A673 (cell line): ENCODE measurements at regions not wholly inside any gene's neighbourhood (a gene's known extent, or its start where the extent isn't known, plus 50 kb on each side); places are given as distances from the start of the nearest gene placed in this dataset.

ENCODE experiments used
- BruUV-seq: library from RNA; stranded (reverse); fragments of 400-500 nt; replicated peaks from 2 replicates; lab custom pipeline; 2021; lab: Mats Ljungman, UMichigan
- CTCF ChIA-PET: fragments of 300-600 bp; sonication (Branson Sonifier 250); formaldehyde crosslinking; loops from one replicate; lab custom pipeline; 2022; ENCODE audit warnings: antibody characterized with exemption; lab: Charles Lee
- POLR2A ChIA-PET: fragments of 300-600 bp; sonication (Branson Sonifier 250); formaldehyde crosslinking; loops from one replicate; lab custom pipeline; 2022; ENCODE audit warnings: antibody characterized with exemption; ENCODE audit not compliant: low non-redundant PET; lab: Charles Lee
- DNase-seq: peaks from one replicate; pipeline ENCODE4 v3.0.0-alpha.2; 2015; ENCODE audit warnings: low spot score
- H3K27ac ChIP-seq: fragments of 200-600 bp; sonication (generic); 2 replicates; pipeline ENCODE4 v1.5.1; 2016; ENCODE audit warnings: mixed run types, low read depth, mild to moderate bottlenecking, mixed read lengths, antibody characterized with exemption, low read length; ENCODE audit not compliant: poor library complexity, severe bottlenecking
- H3K27me3 ChIP-seq: fragments of 200-600 bp; sonication (generic); replicated peaks from 2 replicates; pipeline ENCODE4 v1.6.1; 2017; ENCODE audit warnings: mixed run types, low read depth, mild to moderate bottlenecking, mixed read lengths, antibody characterized with exemption, low read length; ENCODE audit not compliant: insufficient read depth, poor library complexity
- H3K36me3 ChIP-seq: fragments of 200-600 bp; sonication (generic); 2 replicates; pipeline ENCODE4 v1.6.1; 2016; ENCODE audit warnings: mixed run types, mild to moderate bottlenecking, mixed read lengths, antibody characterized with exemption, low read length; ENCODE audit not compliant: insufficient read depth, poor library complexity, severe bottlenecking
- H3K4me1 ChIP-seq: fragments of 200-600 bp; sonication (generic); 2 replicates; pipeline ENCODE4 v1.6.1; 2017; ENCODE audit warnings: mixed run types, mild to moderate bottlenecking, mixed read lengths, antibody characterized with exemption, low read length; ENCODE audit not compliant: insufficient read depth, poor library complexity, severe bottlenecking
- H3K4me3 ChIP-seq: fragments of 200-600 bp; sonication (generic); 2 replicates; pipeline ENCODE4 v1.5.1; 2016; ENCODE audit warnings: low read depth, mixed run types, mild to moderate bottlenecking, mixed read lengths, low read length; ENCODE audit not compliant: poor library complexity, severe bottlenecking
- H3K9me3 ChIP-seq: fragments of 200-600 bp; sonication (generic); 2 replicates; pipeline ENCODE4 v1.6.1; 2016; ENCODE audit warnings: mixed run types, low read depth, mild to moderate bottlenecking, mixed read lengths, antibody characterized with exemption, low read length; ENCODE audit not compliant: poor library complexity, severe bottlenecking
- EZH2 ChIP-seq: fragments of 200-600 bp; sonication (generic); IDR thresholded peaks from 2 replicates; pipeline ENCODE4 v1.6.1; 2017; ENCODE audit warnings: borderline replicate concordance, low read depth, mild to moderate bottlenecking, mixed read lengths, antibody characterized with exemption, low read length; ENCODE audit not compliant: poor library complexity, severe bottlenecking
- intact Hi-C: fragments of 100-400 bp; cut with micrococcal nuclease; formaldehyde crosslinking; loops from one replicate; pipeline ENCODE4 v1.10.0; 2022; ENCODE audit not compliant: unreplicated experiment
- TF ChIP-seq, protein P1 (sequence below): fragments of 300-800, 200-600 bp; sonication (generic); conservative IDR thresholded peaks from 2 replicates; pipeline ENCODE4 v1.5.1; 2017; ENCODE audit warnings: low read depth, mild to moderate bottlenecking, antibody characterized with exemption, low read length, moderate library complexity, mixed read lengths

DNA sequence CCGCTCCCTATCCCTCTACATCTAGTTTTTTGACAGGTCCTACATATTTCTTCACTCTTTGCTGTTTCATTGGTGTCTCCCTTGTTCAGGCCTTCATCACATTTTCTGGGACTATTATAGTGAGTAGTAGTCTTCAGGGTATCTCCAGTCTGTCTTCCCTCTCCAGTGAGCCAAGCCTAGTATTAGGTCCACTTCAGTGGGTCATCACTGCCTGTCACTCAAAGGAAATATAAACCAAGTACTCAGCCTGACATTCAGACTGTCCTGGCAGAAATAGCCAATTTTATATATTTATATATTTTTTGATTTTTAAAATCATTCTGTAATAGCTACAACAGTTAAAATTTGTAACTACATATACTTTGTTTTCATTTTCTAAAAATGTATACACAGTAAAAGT lies 137.8 kb downstream of the CYB561 start:
- no peak for DNase-seq
- Histone ChIP-seq H3K4me1 (no peaks in the 10 kb centered on the region), H3K27me3 (no peaks in the 10 kb centered on the region), H3K4me3 (no peak overlapping the region), H3K27ac (no peak overlapping the region), H3K9me3 (no peaks in the 10 kb centered on the region), H3K36me3 (no peaks in the 10 kb centered on the region)
- POLR2A ChIA-PET, result no interaction called here
- intact Hi-C loops, result no loop called here
- CTCF ChIA-PET, result no interaction called here
- BruUV-seq, result no TSS peak
- TF ChIP-seq EZH2, result no peak
- TF ChIP-seq, protein P1, sequence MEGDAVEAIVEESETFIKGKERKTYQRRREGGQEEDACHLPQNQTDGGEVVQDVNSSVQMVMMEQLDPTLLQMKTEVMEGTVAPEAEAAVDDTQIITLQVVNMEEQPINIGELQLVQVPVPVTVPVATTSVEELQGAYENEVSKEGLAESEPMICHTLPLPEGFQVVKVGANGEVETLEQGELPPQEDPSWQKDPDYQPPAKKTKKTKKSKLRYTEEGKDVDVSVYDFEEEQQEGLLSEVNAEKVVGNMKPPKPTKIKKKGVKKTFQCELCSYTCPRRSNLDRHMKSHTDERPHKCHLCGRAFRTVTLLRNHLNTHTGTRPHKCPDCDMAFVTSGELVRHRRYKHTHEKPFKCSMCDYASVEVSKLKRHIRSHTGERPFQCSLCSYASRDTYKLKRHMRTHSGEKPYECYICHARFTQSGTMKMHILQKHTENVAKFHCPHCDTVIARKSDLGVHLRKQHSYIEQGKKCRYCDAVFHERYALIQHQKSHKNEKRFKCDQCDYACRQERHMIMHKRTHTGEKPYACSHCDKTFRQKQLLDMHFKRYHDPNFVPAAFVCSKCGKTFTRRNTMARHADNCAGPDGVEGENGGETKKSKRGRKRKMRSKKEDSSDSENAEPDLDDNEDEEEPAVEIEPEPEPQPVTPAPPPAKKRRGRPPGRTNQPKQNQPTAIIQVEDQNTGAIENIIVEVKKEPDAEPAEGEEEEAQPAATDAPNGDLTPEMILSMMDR, result no peak

DNA sequence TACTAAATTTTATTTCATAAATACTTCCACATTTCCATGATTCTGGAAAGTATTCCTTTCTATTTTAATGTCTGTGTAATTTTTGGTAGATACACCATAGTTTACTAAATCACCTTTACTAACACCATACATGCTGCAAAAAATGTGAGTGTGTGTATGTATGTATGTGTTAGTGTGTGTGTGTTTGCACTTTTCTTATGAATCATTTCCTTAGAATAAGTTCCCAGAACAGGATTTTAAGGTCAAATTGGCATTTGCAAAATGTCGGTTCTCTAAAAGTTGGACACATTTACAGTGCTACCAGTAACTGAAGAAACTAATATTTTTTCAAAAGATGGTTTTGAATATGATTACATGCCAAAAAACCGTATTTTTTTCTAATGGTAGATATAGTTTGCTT lies 137.1 kb downstream of the CYB561 start:
- Histone ChIP-seq H3K27me3 (no peaks in the 10 kb centered on the region), H3K4me1 (no peaks in the 10 kb centered on the region), H3K4me3 (no peak overlapping the region), H3K36me3 (no peaks in the 10 kb centered on the region), H3K27ac (no peak overlapping the region), H3K9me3 (no peaks in the 10 kb centered on the region)
- no TSS peak for BruUV-seq
- CTCF ChIA-PET, result interaction anchor here (0.6 kb wide), 1 partner anchor 652 kb away, joined by 8 read pairs; no protein-coding TSS in a partner anchor
- POLR2A ChIA-PET, result no interaction called here
- intact Hi-C loops, result no loop called here
- TF ChIP-seq EZH2, result no peak
- TF ChIP-seq, protein P1, result no peak
- no peak for DNase-seq

DNA sequence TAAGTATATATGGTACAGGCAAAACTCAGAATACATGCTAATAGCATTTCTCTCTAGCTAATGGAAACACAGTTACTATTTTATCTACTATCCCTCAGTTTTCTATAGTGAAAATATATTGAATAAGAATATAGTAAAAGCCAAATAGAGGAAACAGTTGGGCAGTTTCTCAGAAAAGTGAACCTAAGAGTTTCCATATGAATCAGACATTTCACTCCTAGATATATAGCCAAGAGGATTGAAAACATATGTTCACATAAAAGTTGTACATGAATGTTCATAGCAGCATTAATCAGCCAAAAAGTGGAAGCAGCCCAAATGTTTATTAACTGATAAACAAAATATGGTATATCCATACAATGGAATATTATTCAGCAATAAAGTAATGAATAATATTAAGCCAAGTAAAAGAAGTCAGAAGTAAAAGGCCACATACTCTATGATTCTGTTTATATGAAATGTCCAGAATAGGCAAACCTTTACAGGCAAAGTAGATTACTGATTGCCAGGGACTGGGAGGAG lies 134.6 kb downstream of the CYB561 start:
- H3K4me1 ChIP-seq, result no peaks in the 10 kb centered on the region
- intact Hi-C loops, result no loop called here
- ChIA-PET POLR2A (no interaction called here), CTCF (no interaction called here)
- TF ChIP-seq, protein P1, result no peak
- TF ChIP-seq EZH2, result no peak
- H3K9me3 ChIP-seq, result no peaks in the 10 kb centered on the region
- DNase-seq, result no peak
- no peak overlapping the region for H3K4me3 ChIP-seq
- BruUV-seq, result no TSS peak
- no peak overlapping the region for H3K27ac ChIP-seq
- no peaks in the 10 kb centered on the region for H3K27me3 ChIP-seq
- no peaks in the 10 kb centered on the region for H3K36me3 ChIP-seq
